Stimulated activated CD8-positive, alpha-beta memory T cell treated with anti-CD3 and anti-CD28 coated beads, Interleukin-7, amount 100 ng/mL, for 48 hours (primary cell): ENCODE measurements at regions not wholly inside any gene's neighbourhood (a gene's known extent, or its start where the extent isn't known, plus 50 kb on each side); places are given as distances from the start of the nearest gene placed in this dataset.

Source experiments
- DNase-seq, 2 donors: peaks; one replicate each; pipeline ENCODE4 v3.0.0-alpha.2; 2020; ENCODE audit warnings: low read depth in 1 of 2; ENCODE audit errors: extremely low read depth in 1 of 2

DNA sequence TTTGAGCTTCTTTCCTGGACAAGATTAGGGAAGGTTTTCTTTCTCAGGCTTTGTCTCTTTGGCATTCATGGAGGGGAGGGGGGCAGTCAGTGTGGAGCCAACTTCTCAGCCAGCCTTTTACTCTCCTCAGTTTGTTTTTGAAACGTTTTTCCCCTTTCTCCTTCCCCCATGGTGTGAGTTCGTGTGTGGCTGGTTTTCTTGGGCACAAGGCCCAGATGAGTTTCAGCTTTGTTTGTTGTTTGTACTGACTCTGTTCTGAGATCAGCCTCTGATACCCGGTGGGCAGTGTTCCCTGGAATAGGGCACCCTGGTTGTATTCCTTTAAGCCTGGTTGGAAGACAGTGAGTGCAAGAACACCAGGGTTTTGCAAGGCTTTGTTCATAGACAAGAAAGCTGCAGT, 168.2 kb upstream of the RARB start:
- DNase-seq: no peak

DNA sequence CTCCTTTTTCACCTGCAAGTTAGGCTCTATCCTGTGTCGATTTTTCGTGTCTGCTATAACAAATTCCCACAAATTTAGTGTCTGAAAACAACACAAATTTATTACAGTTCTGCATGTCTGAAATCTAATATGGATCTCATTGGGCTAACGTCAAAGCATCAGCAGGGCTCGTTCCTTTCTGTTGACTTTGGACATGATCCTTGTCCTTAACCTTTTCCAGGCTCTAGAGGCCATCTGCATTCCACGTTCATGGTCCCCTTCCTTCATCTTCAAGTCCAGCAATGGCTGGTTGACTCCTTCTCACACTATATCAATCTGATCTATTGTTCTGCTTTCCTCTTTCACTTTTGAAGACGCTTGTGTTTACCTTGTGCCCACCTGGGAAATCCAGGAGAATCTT, 165.7 kb upstream of the RARB start:
- DNase-seq: no peak

DNA sequence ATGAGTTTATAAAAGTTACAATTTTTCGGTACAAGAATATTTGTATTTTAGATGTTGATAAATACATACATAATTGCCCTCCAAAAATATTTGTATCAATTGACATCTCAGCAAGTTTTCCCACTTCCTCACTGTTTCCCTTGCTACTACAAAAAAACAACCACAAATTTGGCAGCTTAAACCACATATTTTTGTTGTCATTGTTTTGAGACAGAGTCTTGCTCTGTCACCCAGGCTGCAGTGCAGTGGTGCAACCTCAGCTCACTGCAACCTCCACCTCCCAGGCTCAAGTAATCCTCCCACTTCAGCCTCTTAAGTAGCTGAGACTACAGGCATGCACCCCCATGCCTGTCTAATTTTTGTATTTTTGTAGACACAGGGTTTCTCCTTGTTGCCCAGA, 162.8 kb upstream of the RARB start:
- no peak for DNase-seq

DNA sequence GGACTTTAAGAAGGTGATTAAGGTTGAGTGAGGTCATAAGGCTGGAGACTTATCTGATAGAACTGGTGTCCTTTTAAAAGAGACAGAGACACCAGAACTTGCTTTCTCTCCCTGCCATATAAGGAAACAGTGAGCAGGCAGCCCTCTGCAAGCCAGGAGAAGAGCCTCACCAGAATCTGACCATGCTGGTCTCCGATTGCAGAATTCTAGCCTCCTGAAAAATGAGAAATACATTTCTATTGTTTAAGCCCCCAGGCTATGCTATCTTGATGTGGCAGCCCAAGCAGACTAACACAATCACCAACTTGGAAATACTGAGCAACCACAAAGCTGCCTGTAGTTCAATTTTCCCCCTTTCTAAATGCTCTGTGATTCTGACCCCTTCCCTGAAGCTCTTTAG, 161.4 kb upstream of the RARB start:
- DNase-seq: no peak

DNA sequence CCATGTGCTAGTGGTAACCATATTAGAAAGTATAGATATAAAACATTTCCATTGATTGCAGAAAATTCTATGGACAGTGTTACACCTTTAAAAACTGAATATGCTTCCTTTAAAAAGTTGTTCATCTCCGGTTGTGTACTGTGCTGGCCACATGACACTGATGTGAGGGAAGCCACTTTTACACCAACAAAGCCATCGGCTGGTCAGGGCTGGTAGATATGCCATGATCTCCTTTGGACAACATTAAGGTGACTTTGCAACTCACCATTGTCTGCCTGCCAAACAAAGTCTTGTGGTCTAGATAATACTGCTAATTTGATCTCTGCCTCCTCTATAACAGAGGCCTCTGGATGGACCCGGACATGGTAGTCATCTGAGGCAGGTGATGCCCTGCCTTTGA, 156.0 kb upstream of the RARB start:
- DNase-seq: no peak

DNA sequence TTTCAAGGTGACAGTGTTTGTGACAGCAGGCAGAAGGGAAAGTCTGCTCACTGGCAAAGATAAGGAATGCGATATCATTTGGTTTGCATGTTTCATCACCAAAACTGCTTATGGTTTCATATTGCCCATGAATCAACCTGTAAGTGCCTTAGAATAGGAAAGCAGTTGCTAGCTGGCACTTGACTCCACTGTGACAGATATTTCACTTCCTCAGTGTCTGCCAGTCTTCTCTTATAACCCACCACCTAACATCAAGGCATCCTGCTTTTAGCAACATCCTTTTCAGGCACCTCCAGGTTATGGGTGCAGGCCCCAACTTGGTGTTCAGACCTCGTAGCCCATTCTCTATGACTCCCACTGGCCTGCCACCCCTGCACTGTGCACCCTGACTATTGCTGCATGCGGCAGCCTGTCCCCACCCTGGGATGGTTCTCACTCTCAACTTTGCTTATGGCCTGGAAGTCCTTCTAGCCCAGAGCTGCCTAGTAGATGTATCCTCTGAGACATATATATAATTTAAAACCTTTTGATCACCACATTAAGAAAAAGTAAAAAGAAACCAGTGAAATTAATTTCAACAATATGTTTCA, 154.4 kb upstream of the RARB start:
- DNase-seq: no peak

DNA sequence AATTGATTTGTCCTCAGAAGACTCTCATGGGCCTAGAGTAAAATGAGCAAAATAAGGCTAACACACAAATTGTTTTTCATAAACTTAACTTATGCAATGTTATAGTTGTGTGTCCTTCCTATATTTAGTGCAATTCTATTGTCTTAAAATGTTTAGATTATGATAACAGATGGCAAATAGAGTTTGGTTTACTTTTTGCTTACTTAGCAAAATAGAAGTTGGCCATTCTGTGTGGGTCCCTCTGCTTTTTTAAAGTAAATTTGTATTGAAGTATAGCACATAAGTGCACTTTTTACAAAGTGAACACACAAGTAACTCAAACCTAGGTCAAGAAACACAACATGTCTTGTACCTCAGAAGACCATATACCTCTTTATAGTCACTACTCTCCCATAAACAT, 150.6 kb upstream of the RARB start:
- no peak for DNase-seq

DNA sequence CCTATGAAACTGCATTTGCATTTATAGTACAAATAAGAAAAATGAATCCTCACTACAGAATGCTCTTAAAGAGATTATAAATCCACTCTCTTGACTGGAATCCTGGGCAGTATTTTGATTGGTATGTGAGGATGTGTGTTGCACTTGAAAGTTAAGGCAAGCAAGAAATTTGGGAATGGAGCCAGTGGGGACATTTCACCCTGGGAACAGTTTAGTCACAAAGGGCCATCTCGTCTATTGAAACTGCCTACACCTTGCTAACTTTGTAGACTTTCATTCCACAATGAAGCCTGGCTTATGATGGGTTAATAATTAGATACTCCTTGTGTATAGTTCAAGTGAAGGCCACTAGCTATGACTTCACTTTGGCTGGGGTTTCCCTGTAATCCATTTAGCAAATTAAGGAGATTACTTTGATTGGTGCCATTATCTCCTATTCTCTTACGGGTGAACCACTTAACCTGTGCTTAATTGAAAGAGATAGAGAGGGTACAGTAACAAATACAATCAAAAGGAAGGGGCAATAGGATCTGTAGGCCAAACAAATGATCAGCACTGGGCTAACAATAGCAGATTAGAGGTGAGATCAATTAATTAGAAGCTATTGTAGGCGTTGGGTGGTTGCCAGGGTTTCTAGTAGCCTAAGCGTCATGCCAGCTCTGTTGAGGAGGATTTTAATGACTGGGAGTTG, 146.9 kb upstream of the RARB start:
- DNase-seq: no peak

DNA sequence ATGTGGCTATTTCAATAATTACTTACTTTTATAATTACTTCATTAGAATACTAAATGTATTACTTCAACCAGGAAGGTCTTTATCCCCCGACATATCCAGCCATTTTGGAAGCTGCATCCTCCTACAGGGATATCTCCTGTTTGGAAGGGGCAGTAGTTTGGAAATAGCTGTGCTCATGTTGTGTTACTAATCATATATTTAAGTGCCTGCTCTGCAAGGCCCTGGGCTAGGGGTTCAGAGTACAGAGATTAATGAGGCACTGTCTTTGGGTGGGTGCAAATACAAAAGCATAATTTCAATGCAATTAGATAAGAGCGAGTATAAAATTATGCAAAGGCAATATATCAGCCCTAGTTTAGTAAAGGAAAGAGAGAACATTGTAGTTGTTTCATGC, 146.3 kb upstream of the RARB start:
- DNase-seq: no peak

DNA sequence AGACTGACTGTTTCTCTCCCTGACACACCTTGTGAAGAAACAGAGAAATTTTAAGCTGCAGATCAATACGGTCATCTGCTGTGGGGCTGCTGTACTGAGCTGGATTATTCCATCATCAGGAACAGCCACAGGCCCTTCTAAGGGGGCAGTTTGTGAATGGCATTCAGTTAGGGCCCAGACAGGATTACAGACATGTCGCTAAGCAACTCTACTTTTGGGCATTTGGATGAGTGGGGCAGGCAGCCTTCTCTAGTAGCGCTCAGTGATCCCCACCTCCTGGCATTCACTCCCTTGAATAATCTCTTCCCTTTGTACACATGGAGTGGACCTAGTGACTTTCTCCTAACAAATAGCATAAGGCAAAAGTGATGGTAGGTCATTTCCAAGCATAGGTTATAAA, 144.4 kb upstream of the RARB start:
- DNase-seq: no peak

DNA sequence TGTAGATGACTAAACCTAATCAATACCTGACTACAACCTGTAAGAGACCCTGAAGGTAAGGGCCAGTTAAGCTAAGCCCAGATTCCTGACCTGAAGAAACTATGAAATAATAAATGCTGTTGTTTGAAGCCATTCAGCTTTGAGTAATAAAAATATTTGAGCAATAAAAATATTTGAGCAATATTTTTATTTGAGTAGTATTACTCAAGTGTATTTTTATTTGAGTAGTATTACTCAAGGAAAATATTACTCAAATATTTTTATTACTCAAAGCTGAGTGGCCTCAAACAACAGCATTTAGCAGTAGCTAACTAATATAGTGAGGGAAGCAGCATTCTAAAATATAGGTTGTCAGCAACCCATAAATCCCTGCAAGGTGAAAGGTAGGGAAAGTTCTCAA, 143.8 kb upstream of the RARB start:
- DNase-seq: no peak

DNA sequence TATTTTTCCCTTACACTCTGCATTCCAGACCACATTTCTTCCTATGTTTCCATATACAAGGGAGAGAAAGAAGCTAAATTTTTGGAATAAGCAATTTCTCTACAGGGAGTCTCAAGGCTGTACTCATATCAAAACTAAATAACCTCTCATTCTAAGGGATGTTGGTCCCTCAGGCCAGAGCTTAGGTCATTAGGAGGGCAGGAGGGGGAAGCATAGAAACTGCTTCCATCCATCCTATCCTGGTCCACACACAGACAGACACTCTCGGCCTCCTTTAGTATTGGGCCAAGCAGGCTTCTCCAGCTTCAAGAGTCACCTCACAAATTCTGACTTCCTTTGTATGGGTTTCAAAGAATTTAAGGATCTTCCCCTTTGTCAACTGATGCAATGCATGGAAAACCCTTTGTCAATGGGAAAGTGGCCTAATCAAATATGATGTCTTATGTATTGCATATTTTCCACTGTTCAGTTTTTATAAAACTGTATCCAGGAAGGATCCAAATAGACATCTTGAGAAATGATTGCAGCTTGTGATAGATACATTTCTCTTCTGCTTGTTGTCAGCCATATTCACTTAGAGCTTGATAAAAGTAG, 140.7 kb upstream of the RARB start:
- no peak for DNase-seq

DNA sequence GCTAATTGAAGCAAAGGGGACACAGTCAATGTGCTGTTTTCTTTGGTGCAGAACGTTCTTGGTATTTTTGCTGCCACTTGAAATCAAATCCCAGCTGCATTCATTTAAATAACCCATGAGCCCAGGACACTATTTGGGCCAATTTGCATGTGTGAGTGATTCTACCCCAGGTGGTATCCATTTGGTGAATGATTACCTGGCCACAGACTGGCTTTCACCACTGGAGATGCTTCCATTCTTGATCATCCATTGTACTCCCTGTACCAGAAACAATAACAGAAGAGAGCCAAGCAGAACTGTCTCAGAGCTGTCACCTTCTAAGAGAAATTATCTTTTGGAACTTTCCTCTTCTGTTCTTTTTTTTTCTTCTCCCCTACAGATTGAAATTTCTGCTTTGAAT, 139.7 kb upstream of the RARB start:
- DNase-seq: no peak

DNA sequence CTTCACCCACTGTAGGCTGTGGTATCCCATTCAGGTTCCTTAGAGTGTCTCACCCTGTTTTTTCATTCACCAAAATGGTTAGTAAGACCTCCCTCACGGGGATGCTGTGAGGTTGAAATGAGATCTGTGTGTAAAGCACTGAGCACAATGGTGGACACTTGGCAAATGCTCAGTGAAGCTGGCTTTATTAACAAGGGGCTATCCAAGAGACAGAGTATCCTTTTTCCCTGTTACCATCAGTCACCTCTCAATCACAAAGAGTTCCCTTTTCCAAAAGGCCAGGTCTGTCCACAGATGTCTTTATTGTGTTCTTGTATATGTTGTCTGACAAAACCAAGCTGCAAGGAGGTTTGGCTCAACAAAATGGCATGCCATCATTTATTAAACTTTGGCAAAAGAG, 138.9 kb upstream of the RARB start:
- no peak for DNase-seq

DNA sequence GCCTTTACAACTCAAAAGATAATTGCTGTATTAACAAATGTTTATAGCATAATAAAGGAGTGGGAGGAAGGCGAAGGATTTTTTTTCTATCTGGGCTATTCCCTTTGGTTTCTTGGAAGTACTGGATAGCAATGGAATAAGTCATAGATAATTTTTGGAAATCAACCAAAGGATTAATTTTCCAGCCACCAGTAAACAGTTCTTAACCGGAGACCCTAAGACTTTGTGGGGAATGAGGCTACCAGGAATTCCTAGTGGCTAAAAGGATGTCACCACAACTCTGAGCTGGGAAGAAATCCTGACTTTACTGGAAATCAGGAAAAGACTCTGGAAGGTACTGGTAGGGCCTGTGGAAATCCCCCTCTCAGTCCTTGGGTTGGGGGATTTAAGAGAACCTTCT, 138.4 kb upstream of the RARB start:
- no peak for DNase-seq

DNA sequence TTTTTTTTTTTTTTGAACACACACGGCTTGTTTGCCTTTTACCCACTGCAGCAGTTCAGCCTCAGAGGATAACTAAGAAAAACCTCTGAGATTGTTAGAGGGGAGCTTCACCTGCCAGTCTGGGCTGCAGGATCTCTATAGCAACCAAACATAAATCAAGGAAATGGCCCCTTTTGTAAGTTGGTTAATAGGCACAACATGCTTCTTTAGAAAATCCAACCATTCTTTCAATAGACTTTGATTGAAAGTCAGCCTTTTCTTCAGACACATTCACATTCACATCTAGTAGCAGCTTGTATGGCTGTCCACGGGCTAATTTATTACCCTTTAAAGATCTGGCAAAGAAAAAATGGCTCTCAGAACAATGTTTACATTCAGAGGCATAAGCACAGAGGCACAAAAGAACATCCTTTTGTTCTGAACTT, 136.6 kb upstream of the RARB start:
- DNase-seq: no peak

DNA sequence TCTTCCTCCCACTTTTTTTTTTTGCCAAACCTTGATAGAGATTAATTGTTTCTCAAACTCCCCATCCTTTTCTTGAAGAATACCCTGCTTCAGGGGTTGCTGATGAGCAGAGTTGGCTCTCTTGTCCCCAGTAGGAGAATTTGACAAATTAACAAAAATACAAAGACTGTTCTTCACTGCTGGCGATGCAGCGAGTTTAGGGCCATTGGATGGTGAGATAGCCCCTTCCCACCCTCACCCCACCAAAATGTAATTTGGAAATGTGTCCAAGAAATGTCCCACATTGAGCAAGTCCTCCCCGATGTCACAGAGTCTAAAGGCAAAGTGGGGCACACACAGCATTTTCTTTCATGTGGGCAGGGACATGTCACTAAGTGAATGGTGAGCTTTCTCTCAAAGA, 136.0 kb upstream of the RARB start:
- no peak for DNase-seq

DNA sequence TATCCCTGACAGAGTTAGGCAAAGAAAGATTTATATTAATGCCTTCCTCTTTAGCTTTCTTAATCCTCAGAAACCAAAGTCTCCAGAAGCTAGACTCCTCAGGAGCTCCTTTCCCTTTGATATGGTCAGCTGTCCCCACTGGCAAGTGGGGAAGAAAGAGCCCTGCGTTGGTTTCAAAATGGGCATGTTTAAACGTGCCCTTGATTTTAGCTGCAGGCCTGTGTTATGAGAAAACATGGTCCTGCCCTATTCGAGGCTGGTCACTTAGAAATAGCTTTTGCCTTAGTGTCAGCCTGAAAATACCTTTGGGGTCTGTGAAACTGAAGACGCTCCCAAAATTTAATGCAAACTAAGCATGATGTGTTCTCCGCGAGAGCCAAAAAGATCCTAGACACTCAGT, 135.5 kb upstream of the RARB start:
- DNase-seq: no peak

DNA sequence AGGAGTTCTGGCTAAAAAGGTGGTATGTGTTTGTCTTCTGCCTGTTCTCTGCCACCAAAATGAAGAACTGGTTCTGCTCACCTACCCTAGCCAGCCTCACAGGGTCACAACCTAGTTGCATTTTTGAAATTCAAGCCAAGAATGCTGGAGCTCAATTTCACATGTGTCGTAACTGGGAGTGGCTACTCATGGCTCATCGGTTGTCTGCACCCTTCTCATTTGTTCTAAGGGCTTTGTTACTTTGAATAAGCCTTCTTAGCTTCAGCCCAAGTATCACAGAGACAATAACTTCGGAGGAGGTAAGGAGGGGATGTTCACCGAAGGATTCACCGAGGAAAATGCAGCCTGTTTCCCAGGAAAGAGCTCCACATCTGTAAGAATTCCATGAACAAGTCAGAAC, 134.3 kb upstream of the RARB start:
- no peak for DNase-seq

DNA sequence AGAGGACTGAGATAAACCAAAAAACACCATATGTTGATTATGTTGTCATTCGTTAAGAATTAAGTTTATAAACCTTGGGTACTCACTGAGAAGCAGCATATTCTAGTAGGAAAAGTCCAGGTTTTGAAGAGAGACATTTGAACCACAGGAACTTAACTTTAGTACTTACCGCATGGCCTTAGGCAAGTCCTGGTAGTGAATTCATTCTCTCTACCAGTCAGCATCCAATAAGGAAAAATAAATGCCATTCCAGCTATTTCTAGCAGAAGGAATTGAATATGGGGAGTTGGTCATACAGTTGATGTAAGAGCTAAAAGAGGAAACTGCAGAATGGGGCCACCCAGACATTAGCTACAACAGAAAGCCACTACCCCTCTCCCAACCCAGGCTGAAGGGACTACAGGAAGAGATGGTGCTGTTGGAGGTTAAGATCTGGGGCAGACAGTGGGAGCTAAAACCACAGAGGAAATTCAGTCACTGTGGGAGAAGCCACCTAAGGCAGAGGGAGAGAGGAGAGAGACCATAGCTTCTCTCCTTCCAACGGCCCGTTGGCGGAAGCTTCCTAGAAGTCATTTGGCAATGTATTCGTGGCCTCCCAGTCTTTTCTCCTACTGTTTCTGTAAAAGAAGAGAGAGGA, 133.8 kb upstream of the RARB start:
- DNase-seq: no peak

DNA sequence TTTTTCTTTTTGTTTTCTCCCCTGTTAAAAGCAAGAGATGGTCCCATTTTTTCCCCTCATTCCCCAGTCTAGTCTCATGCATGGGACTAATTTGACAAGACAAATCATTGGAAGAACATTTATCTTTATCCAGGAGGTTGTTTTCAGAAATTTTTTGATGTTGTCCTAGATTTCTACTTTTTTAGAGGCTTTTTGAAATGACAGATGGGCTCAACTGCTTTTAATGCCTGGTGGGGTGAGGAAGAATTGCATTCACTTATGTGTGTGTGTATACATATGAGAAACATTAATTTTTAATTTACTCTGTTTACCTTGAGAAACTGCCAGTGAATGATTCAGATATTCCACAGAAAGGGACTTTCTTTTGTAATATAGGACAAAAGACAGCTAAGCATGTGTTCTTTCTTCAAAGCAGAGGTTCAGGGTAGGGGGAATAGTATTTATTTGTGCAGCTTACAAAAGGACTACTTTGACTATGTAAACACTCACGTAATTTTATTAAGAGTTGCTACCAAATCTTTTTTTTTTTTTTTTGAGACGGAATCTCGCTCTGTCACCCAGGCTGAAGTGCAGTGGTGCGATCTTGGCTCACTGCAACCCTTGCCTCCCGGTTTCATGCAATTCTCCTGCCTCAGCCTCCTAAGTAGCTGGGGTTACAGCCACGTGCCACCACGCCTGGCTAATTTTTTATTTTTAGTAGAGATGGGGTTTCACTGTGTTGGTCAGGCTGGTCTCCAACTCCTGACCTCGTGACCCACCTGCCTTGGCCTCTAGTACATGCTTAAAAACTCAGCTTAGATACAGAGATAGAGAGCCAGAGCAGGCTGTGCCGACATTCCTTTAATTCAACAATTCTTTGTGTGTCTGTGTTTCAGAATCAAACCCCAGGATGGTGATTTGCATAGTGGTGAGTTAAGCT, 130.1 kb upstream of the RARB start:
- no peak for DNase-seq
